SK-N-SH (cell line): ENCODE measurements at regions not wholly inside any gene's neighbourhood (a gene's known extent, or its start where the extent isn't known, plus 50 kb on each side); places are given as distances from the start of the nearest gene placed in this dataset.
A peak's percentile ranks its signal among the peaks of the same experiment; 100 is the strongest.

Experiments used
- CTCF ChIA-PET: fragments of 300-600, 350-600 bp; formaldehyde crosslinking; extraction: SDS; loops from one replicate; lab custom pipeline; 2021; lab: Yijun Ruan, JAX
- POLR2A ChIA-PET: fragments of 350-600 bp; sonication (Branson Sonifier 250); formaldehyde crosslinking; extraction: SDS; loops from one replicate; lab custom pipeline; 2020; ENCODE audit warnings: antibody characterized with exemption, inconsistent platforms; lab: Yijun Ruan, JAX
- DNase-seq: peaks from one replicate; pipeline ENCODE4 v3.0.0; 2012
- H2AFZ ChIP-seq: fragments of 200-600 bp; sonication (generic); 2 replicates; pipeline ENCODE4 v1.8.1; 2016; ENCODE audit warnings: antibody characterized with exemption, mild to moderate bottlenecking, low read depth
- H3F3A ChIP-seq: fragments of 200-600 bp; sonication (generic); replicated peaks from 2 replicates; pipeline ENCODE3; 2016; ENCODE audit warnings: antibody characterized with exemption, mild to moderate bottlenecking; ENCODE audit not compliant: insufficient read depth
- H3K27ac ChIP-seq, 2 experiments: fragments of 200-500 bp in 1 of 2; fragments of 200-600 bp in 1 of 2; sonication (Bioruptor generic) in 1 of 2; sonication (generic), shearing (Covaris generic) in 1 of 2; 2 replicates each; pipeline versions ENCODE4 v1.5.1 to v1.6.1; 2014 to 2016; ENCODE audit warnings: low read depth in 2 of 2, inconsistent platforms in 1 of 2, low read length in 1 of 2, mild to moderate bottlenecking in 1 of 2, mixed read lengths in 1 of 2
- H3K27me3 ChIP-seq: fragments of 200-600 bp; sonication (generic), shearing (Covaris generic); 2 replicates; pipeline ENCODE4 v1.6.1; 2016; ENCODE audit warnings: mixed run types; ENCODE audit not compliant: insufficient read depth
- H3K36me3 ChIP-seq, 2 experiments: fragments of 200-500 bp in 1 of 2; fragments of 200-600 bp in 1 of 2; sonication (Bioruptor generic) in 1 of 2; sonication (generic) in 1 of 2; replicated peaks in 1 of 2; 2 replicates each; pipeline versions ENCODE3 to v1.5.1; 2014 to 2016; ENCODE audit warnings: low read length in 1 of 2, mild to moderate bottlenecking in 1 of 2; ENCODE audit not compliant: insufficient read depth in 2 of 2, control insufficient read depth in 1 of 2
- H3K4me1 ChIP-seq, 2 experiments: fragments of 200-500 bp in 1 of 2; fragments of 200-600 bp in 1 of 2; sonication (Bioruptor generic) in 1 of 2; sonication (generic), shearing (Covaris generic) in 1 of 2; 2 replicates each; pipeline versions ENCODE4 v1.5.1 to v1.6.1; 2014 to 2016; ENCODE audit warnings: low read depth in 1 of 2, low read length in 1 of 2, mixed run types in 1 of 2; ENCODE audit not compliant: insufficient read depth in 2 of 2, control insufficient read depth in 1 of 2
- H3K4me2 ChIP-seq: fragments of 200-600 bp; sonication (generic), shearing (Covaris generic); 2 replicates; pipeline ENCODE4 v1.6.1; 2017; ENCODE audit warnings: mixed run types
- H3K4me3 ChIP-seq, 2 experiments: fragments of 200-500 bp in 1 of 2; fragments of 200-600 bp in 1 of 2; sonication (Bioruptor generic) in 1 of 2; sonication (generic), shearing (Covaris generic) in 1 of 2; 2 replicates each; pipeline versions ENCODE4 v1.5.1 to v1.8.1; 2014 to 2016; ENCODE audit warnings: low read depth in 2 of 2, inconsistent platforms in 1 of 2, low read length in 1 of 2, mild to moderate bottlenecking in 1 of 2, mixed read lengths in 1 of 2, moderate library complexity in 1 of 2
- H3K79me2 ChIP-seq: fragments of 200-600 bp; sonication (generic); 2 replicates; pipeline ENCODE4 v1.8.1; 2017; ENCODE audit warnings: mild to moderate bottlenecking; ENCODE audit not compliant: insufficient read depth
- H3K9ac ChIP-seq: fragments of 200-600 bp; sonication (generic); 2 replicates; pipeline ENCODE4 v1.6.1; 2017; ENCODE audit warnings: mixed run types
- H3K9me2 ChIP-seq: fragments of 200-600 bp; sonication (generic); 2 replicates; pipeline ENCODE4 v1.6.1; 2017; ENCODE audit warnings: mixed run types
- H3K9me3 ChIP-seq: fragments of 200-600 bp; sonication (generic); 2 replicates; pipeline ENCODE4 v1.6.1; 2017; ENCODE audit warnings: mixed run types, mild to moderate bottlenecking, moderate library complexity
- H4K20me1 ChIP-seq: fragments of 200-600 bp; sonication (generic); 2 replicates; pipeline ENCODE4 v1.6.1; 2017; ENCODE audit warnings: mild to moderate bottlenecking, mixed run types; ENCODE audit not compliant: insufficient read depth
- CHD2 ChIP-seq: fragments of 150-350 bp; IDR thresholded peaks from 2 replicates; pipeline ENCODE4 v1.6.1; 2018; ENCODE audit warnings: low read length; ENCODE audit not compliant: partially characterized antibody
- CTCF ChIP-seq: fragments of 200-600 bp; sonication (generic); IDR thresholded peaks from 2 replicates; pipeline ENCODE4 v1.6.1; 2017; ENCODE audit warnings: antibody characterized with exemption, mild to moderate bottlenecking, moderate library complexity
- ELF1 ChIP-seq: IDR thresholded peaks from 2 replicates; pipeline ENCODE4 v1.4.0; 2012
- EP300 ChIP-seq, 2 experiments: IDR thresholded peaks; 2 replicates each; pipeline versions ENCODE4 v1.4.0 to v1.6.1; 2012; ENCODE audit warnings: borderline replicate concordance in 1 of 2, low read depth in 1 of 2, low read length in 1 of 2
- EZH2phosphoT487 ChIP-seq: fragments of 200-600 bp; sonication (generic); IDR thresholded peaks from 2 replicates; pipeline ENCODE4 v1.6.1; 2017; ENCODE audit warnings: low read depth, mixed run types, mild to moderate bottlenecking, antibody characterized with exemption, moderate library complexity, borderline replicate concordance
- FOSL2 ChIP-seq: IDR thresholded peaks from 2 replicates; pipeline ENCODE4 v1.4.0; 2012; ENCODE audit warnings: low read depth, mild to moderate bottlenecking, moderate library complexity, borderline replicate concordance
- GABPA ChIP-seq: IDR thresholded peaks from 2 replicates; pipeline ENCODE4 v1.4.0; 2012; ENCODE audit warnings: low read depth, mild to moderate bottlenecking
- MEF2A ChIP-seq: IDR thresholded peaks from 2 replicates; pipeline ENCODE4 v1.4.0; 2012; ENCODE audit warnings: low read depth, borderline replicate concordance
- NFIC ChIP-seq: IDR thresholded peaks from 2 replicates; pipeline ENCODE4 v1.4.0; 2012; ENCODE audit warnings: borderline replicate concordance
- RCOR1 ChIP-seq: fragments of 150-350 bp; IDR thresholded peaks from 2 replicates; pipeline ENCODE4 v1.6.1; 2017; ENCODE audit warnings: antibody characterized with exemption, low read length
- REST ChIP-seq: IDR thresholded peaks from 2 replicates; pipeline ENCODE4 v1.6.1; 2012; ENCODE audit warnings: mild to moderate bottlenecking, low read depth, low read length, moderate library complexity
- RFX5 ChIP-seq: IDR thresholded peaks from 2 replicates; pipeline ENCODE4 v1.6.1; 2012; ENCODE audit warnings: mild to moderate bottlenecking, improper control_type of control experiment, low read length
- SIN3A ChIP-seq: IDR thresholded peaks from 2 replicates; pipeline ENCODE4 v1.6.1; 2012; ENCODE audit warnings: low read depth, mild to moderate bottlenecking, low read length, moderate library complexity, borderline replicate concordance
- SMC3 ChIP-seq: IDR thresholded peaks from 2 replicates; pipeline ENCODE4 v1.6.1; 2012; ENCODE audit warnings: low read depth, low read length, improper control_type of control experiment
- USF2 ChIP-seq: fragments of 150-350 bp; IDR thresholded peaks from 2 replicates; pipeline ENCODE4 v1.6.1; 2017; ENCODE audit warnings: antibody characterized with exemption, low read length, low read depth, borderline replicate concordance
- ZBTB33 ChIP-seq: IDR thresholded peaks from 2 replicates; pipeline ENCODE4 v1.4.0; 2012; ENCODE audit warnings: low read depth, borderline replicate concordance
- WGBS: methylation state at CpG from one replicate; pipeline ENCODE4 v1.1.6; 2017; ENCODE audit warnings: low lambda C conversion rate; 5-methylcytosine and 5-hydroxymethylcytosine counted together

- Histone ChIP-seq H2AFZ (peak overlapping the region; percentile 77; the same call in 1 of the 2 replicates), H3K27me3 (no peaks in the 10 kb centered on the region), H3K9me3 (no peaks in the 10 kb centered on the region), H3K9ac (no peak overlapping the region), H3K36me3 (no peaks in the 10 kb centered on the region), H3K79me2 (no peaks in the 10 kb centered on the region), H3K9me2 (no peaks in the 10 kb centered on the region), H4K20me1 (no peaks in the 10 kb centered on the region), H3K4me1 (no peaks in the 10 kb centered on the region; a peak in 2 of 4 replicates), H3F3A (no peaks in the 10 kb centered on the region), H3K27ac (no peak overlapping the region), H3K4me3 (no peak overlapping the region), H3K4me2 (no peak overlapping the region)
- TF ChIP-seq ELF1 (no peak), FOSL2 (no peak), MEF2A (no peak), CTCF (no peak), GABPA (no peak), EZH2phosphoT487 (no peak), RCOR1 (no peak), SIN3A (no peak), EP300 (IDR thresholded peaks at IDR 0.05; ENCODE audit: borderline replicate concordance in 1 of 2, low read depth in 1 of 2, low read length in 1 of 2) (no peak), USF2 (no peak), SMC3 (no peak), ZBTB33 (no peak), CHD2 (no peak), REST (no peak), RFX5 (no peak), NFIC (no peak)
- ChIA-PET POLR2A (no interaction called here), CTCF (no interaction called here)
- whole genome bisulfite sequencing: 73% methylated on average over 11 of the region's 11 CpGs
- DNase-seq: no peak
Measured at GRCh38 chr6:130671577-130671976, 155.6 kb upstream of the SMLR1 start.
